ENCODE measurements at regions not wholly inside any gene's neighbourhood (a gene's known extent, or its start where the extent isn't known, plus 50 kb on each side); places are given as distances from the start of the nearest gene placed in this dataset.

DNA sequence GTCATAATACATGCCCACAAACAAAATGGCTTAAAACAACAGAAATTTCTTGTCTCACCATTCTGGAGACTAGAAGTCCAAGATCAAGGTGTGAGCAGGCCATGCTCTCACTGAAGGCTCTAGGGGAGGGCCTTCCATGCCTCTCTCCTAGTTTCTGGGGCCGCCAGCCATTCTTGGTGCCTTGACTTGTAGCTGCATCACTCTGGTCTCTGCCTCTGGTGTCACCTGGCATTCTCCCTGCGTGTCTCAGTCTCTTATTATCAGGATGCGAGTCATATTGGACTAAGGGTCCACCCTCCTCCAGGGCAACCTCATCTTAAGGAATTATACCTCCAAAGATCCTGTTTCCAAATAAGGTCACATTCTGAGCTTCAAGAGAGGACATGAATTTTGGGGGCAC is 76.1 kb downstream of the KCNF1 start:
- Histone ChIP-seq H3K79me2 (ENCODE audit: insufficient read depth, low read length) (no peaks in the 10 kb centered on the region), H3K4me1 (ENCODE audit: insufficient read depth, low read length) (no peaks in the 10 kb centered on the region), H3K27ac (ENCODE audit: low read depth, low read length) (no peak overlapping the region), H3K36me3 (ENCODE audit: insufficient read depth, low read length) (no peaks in the 10 kb centered on the region), H2AFZ (ENCODE audit: low read length) (no peak overlapping the region), H4K20me1 (ENCODE audit: insufficient read depth, low read length) (no peaks in the 10 kb centered on the region), H3K4me2 (ENCODE audit: insufficient read depth, low read length) (no peak overlapping the region), H3K4me3 (ENCODE audit: insufficient read depth, low read length) (no peak overlapping the region), H3K9me3 (ENCODE audit: low read depth, low read length) (no peaks in the 10 kb centered on the region), H3K27me3 (ENCODE audit: insufficient read depth, low read length) (peaks cover 34% of the 10 kb centered on the region)
- TF ChIP-seq, protein P1, sequence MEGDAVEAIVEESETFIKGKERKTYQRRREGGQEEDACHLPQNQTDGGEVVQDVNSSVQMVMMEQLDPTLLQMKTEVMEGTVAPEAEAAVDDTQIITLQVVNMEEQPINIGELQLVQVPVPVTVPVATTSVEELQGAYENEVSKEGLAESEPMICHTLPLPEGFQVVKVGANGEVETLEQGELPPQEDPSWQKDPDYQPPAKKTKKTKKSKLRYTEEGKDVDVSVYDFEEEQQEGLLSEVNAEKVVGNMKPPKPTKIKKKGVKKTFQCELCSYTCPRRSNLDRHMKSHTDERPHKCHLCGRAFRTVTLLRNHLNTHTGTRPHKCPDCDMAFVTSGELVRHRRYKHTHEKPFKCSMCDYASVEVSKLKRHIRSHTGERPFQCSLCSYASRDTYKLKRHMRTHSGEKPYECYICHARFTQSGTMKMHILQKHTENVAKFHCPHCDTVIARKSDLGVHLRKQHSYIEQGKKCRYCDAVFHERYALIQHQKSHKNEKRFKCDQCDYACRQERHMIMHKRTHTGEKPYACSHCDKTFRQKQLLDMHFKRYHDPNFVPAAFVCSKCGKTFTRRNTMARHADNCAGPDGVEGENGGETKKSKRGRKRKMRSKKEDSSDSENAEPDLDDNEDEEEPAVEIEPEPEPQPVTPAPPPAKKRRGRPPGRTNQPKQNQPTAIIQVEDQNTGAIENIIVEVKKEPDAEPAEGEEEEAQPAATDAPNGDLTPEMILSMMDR (IDR thresholded peaks at IDR 0.05; ENCODE audit: extremely low read depth, low read depth, low read length) = no peak
- no peak for DNase-seq (ENCODE audit: insufficient read length, low spot score, missing footprints)

DNA sequence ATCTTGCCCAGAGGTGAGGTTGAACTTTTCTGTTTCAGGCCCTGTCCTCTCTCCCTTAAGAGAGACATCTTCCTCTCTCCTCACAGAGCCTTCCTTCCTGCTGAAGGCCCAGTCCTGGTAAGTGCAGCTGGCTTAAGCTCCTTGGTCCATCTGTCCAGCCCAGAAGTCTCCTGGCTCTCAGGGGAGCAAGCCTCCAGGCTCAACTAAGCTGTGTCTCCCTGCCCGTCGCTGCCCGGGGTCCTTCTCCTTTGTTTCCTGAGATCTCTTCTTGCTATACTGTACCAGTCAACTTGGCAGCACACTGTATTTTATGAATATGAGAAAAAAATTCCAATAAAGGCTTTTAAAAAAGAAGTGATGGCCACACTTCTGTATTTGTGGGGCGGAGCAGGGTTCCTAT is 77.4 kb downstream of the KCNF1 start:
- Histone ChIP-seq H2AFZ (ENCODE audit: low read length) (no peak overlapping the region), H3K4me2 (ENCODE audit: insufficient read depth, low read length) (no peak overlapping the region), H3K4me1 (ENCODE audit: insufficient read depth, low read length) (no peaks in the 10 kb centered on the region), H3K27me3 (ENCODE audit: insufficient read depth, low read length) (peaks cover 24% of the 10 kb centered on the region), H4K20me1 (ENCODE audit: insufficient read depth, low read length) (no peaks in the 10 kb centered on the region), H3K4me3 (ENCODE audit: insufficient read depth, low read length) (no peak overlapping the region), H3K79me2 (ENCODE audit: insufficient read depth, low read length) (no peaks in the 10 kb centered on the region), H3K9me3 (ENCODE audit: low read depth, low read length) (no peaks in the 10 kb centered on the region), H3K27ac (ENCODE audit: low read depth, low read length) (no peak overlapping the region), H3K36me3 (ENCODE audit: insufficient read depth, low read length) (no peaks in the 10 kb centered on the region)
- DNase-seq (ENCODE audit: insufficient read length, low spot score, missing footprints) = no peak
- TF ChIP-seq, protein P1 (IDR thresholded peaks at IDR 0.05; ENCODE audit: extremely low read depth, low read depth, low read length) = no peak

DNA sequence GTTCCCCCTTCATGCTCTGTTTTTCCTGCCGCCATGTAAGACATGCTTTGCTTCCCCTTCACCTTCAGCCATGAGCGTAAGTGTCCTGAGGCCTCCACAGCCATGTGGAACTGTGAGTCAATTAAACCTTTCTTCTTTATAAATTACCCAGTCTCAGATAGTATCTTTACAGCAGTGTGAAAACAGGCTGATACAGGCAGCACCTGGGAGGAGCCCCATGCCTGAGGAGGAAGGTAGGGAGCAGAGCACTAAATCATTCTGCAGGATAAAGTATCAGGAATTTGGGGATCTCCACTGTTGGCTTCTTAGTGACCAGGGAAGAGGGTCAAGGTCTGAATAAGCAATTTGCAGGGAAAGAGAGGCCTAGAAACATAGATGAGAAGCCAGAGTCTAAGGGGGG is 78.0 kb downstream of the KCNF1 start:
- no peak for DNase-seq (ENCODE audit: insufficient read length, low spot score, missing footprints)
- no peaks in the 10 kb centered on the region for H3K9me3 ChIP-seq (ENCODE audit: low read depth, low read length)

DNA sequence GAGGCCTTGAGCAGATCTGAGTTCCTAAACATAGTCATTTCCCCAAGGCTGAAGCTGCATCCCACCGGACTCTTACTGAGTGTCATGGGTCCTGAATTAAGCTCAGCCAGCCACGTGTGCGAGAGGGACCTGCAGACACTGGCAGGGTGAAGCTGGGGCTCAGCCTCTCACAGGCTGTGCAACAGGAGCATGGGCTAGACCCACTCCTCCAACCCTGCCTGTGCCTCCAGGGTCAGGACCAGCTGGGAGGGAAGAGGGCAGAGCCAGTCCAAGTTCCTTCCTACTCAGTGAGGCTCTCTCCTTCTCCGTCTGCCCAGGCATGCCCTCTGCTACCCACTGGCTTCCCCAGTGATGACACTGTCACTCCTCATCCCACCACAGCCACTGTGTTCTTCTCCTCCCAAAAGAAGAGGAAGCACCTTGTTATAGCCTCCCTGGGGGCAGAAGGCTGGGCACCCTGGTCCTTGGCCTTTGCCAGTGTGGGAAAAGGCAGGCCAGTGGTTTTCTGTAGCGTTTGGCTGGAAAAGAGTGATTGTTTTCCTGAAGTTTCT is 78.9 kb downstream of the KCNF1 start:
- Histone ChIP-seq H4K20me1 (ENCODE audit: insufficient read depth, low read length) (no peaks in the 10 kb centered on the region), H3K4me2 (ENCODE audit: insufficient read depth, low read length) (no peak overlapping the region), H3K4me3 (ENCODE audit: insufficient read depth, low read length) (no peak overlapping the region), H3K9me3 (ENCODE audit: low read depth, low read length) (no peaks in the 10 kb centered on the region), H3K36me3 (ENCODE audit: insufficient read depth, low read length) (no peaks in the 10 kb centered on the region), H3K27ac (ENCODE audit: low read depth, low read length) (no peak overlapping the region), H3K27me3 (ENCODE audit: insufficient read depth, low read length) (peaks cover 19% of the 10 kb centered on the region), H3K4me1 (ENCODE audit: insufficient read depth, low read length) (no peaks in the 10 kb centered on the region), H3K79me2 (ENCODE audit: insufficient read depth, low read length) (no peaks in the 10 kb centered on the region), H2AFZ (ENCODE audit: low read length) (no peak overlapping the region)
- no peak for DNase-seq (ENCODE audit: insufficient read length, low spot score, missing footprints)
- TF ChIP-seq, protein P1 (IDR thresholded peaks at IDR 0.05; ENCODE audit: extremely low read depth, low read depth, low read length) = no peak

More for the DNA sequence above, 78.0 kb downstream of the KCNF1 start:
- H4K20me1 ChIP-seq (ENCODE audit: insufficient read depth, low read length) = no peaks in the 10 kb centered on the region
- no peaks in the 10 kb centered on the region for H3K4me1 ChIP-seq (ENCODE audit: insufficient read depth, low read length)
- no peaks in the 10 kb centered on the region for H3K36me3 ChIP-seq (ENCODE audit: insufficient read depth, low read length)
- H3K27ac ChIP-seq (ENCODE audit: low read depth, low read length) = no peak overlapping the region
- H3K4me3 ChIP-seq (ENCODE audit: insufficient read depth, low read length) = no peak overlapping the region
- H3K79me2 ChIP-seq (ENCODE audit: insufficient read depth, low read length) = no peaks in the 10 kb centered on the region
- H2AFZ ChIP-seq (ENCODE audit: low read length) = no peak overlapping the region
- H3K4me2 ChIP-seq (ENCODE audit: insufficient read depth, low read length) = no peak overlapping the region
- TF ChIP-seq, protein P1 (IDR thresholded peaks at IDR 0.05; ENCODE audit: extremely low read depth, low read depth, low read length) = no peak
- H3K27me3 ChIP-seq (ENCODE audit: insufficient read depth, low read length) = peaks cover 21% of the 10 kb centered on the region

Data from osteoblast (primary cell).